Gastrocnemius medialis (tissue), 4 donors: ENCODE measurements at regions not wholly inside any gene's neighbourhood (a gene's known extent, or its start where the extent isn't known, plus 50 kb on each side); places are given as distances from the start of the nearest gene placed in this dataset.

Experiments used
- ATAC-seq, 2 donors: fragments of 150-250 bp; one replicate each; pipeline ENCODE4 v1.9.1; 2016
- DNase-seq, 2 donors: peaks; one replicate each; pipeline ENCODE4 v3.0.0-alpha.2; 2019
- H3K27ac ChIP-seq, 4 donors: fragments of 200-600 bp; sonication (generic); 1 replicate in 1 of 4; 2 replicates in 3 of 4; pipeline ENCODE4 v1.5.1; 2016 to 2018; ENCODE audit warnings: mild to moderate bottlenecking in 2 of 4, moderate library complexity in 1 of 4
- H3K27me3 ChIP-seq, 3 donors: fragments of 200-600 bp; sonication (generic) in 2 of 3; 1 replicate in 1 of 3; 2 replicates in 2 of 3; pipeline versions ENCODE4 v1.5.1 to v1.6.0; 2016 to 2019; ENCODE audit warnings: mild to moderate bottlenecking in 1 of 3, moderate library complexity in 1 of 3
- H3K36me3 ChIP-seq, 2 donors: fragments of 200-600 bp; sonication (generic) in 1 of 2; one replicate each; pipeline ENCODE4 v1.5.1; 2017 to 2018
- H3K4me1 ChIP-seq, 2 donors: fragments of 200-600 bp; sonication (generic) in 1 of 2; one replicate each; pipeline ENCODE4 v1.5.1; 2016 to 2017; ENCODE audit warnings: mild to moderate bottlenecking in 2 of 2
- H3K4me3 ChIP-seq, 4 donors: fragments of 200-600 bp; sonication (generic) in 3 of 4; 1 replicate in 1 of 4; 2 replicates in 3 of 4; pipeline ENCODE4 v1.5.1; 2016 to 2019; ENCODE audit warnings: mild to moderate bottlenecking in 2 of 4
- H3K9me3 ChIP-seq, 3 donors: fragments of 200-600 bp; sonication (generic) in 2 of 3; 1 replicate in 1 of 3; 2 replicates in 2 of 3; pipeline ENCODE4 v1.5.1; 2016 to 2019
- POLR2A ChIP-seq, 2 donors: fragments of 450-650 bp; IDR thresholded peaks; one replicate each; pipeline ENCODE4 v1.6.1; 2017; ENCODE audit warnings: antibody characterized with exemption in 2 of 2, mild to moderate bottlenecking in 2 of 2, moderate library complexity in 2 of 2
- in situ Hi-C, 4 donors: fragments of 200-750 bp; cut with MboI; loops; one replicate each; pipeline versions ENCODE4 v1.15.0 to v1.8.0; 2017; ENCODE audit warnings: low sequenced_read_pairs in 4 of 4
- intact Hi-C: fragments of 100-400 bp; cut with DNase I; formaldehyde crosslinking; loops from one replicate; pipeline ENCODE4 v1.15.1; 2023; ENCODE audit warnings: low total_unique reads
- TF ChIP-seq, protein P1 (sequence below), 5 experiments: fragments of 450-650 bp in 3 of 5; fragments of 200-600 bp in 2 of 5; sonication (generic) in 2 of 5; IDR thresholded peaks in 4 of 5; conservative IDR thresholded peaks in 1 of 5; 1 replicate in 4 of 5; 2 replicates in 1 of 5; pipeline ENCODE4 v1.5.1; 2016 to 2019; ENCODE audit warnings: antibody characterized with exemption in 5 of 5, mild to moderate bottlenecking in 3 of 5, moderate library complexity in 3 of 5

DNA sequence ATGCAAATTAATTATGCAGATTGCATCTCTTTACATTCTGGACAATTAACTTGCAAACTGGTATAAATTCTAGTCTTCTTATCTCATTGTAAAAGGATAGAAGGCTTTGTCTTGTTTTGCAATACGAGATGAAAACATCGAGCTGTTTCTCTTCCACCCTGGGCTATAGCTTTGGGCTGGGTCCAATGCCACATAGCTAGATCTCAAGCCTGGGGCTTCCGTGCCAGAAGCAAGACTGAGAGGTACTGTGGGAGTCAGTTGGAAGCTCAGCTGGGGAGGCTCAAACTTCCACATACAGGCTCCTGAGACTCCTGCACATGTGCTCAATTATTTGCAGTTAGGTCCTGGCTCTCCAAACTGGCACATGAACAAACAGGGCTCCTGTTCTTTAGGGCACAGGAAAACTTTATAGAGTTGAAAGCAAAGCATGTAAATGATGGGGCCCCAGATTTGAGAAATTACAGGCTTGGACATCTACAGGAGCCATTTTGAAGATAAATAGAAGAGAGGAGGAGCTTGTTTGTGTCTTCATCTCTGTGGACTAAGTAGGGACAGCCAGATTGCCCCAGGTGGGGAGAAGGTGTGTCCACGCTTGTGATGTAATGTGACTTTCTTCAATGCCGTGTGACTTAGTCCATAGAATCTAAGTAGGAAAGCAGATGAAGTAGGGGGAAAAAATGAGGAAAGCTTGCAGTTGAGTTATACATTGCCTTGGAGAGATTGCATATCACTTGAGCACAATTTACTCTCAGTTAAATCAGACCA, 65.9 kb upstream of the SIPA1L2 start:
- ATAC-seq (no peak), DNase-seq (no peak)
- peaks cover 0 to 4% (median 0%) of the 10 kb centered on the region in 3 donors for H3K27me3 ChIP-seq
- no peak overlapping the region for H3K4me3 ChIP-seq
- in situ Hi-C loops = no loop called here
- H3K36me3 ChIP-seq = no peaks in the 10 kb centered on the region
- intact Hi-C loops = no loop called here
- peaks cover 0 to 5% of the 10 kb centered on the region in 2 donors for H3K4me1 ChIP-seq
- H3K27ac ChIP-seq = no peak overlapping the region
- H3K9me3 ChIP-seq = no peaks in the 10 kb centered on the region
- TF ChIP-seq, protein P1, sequence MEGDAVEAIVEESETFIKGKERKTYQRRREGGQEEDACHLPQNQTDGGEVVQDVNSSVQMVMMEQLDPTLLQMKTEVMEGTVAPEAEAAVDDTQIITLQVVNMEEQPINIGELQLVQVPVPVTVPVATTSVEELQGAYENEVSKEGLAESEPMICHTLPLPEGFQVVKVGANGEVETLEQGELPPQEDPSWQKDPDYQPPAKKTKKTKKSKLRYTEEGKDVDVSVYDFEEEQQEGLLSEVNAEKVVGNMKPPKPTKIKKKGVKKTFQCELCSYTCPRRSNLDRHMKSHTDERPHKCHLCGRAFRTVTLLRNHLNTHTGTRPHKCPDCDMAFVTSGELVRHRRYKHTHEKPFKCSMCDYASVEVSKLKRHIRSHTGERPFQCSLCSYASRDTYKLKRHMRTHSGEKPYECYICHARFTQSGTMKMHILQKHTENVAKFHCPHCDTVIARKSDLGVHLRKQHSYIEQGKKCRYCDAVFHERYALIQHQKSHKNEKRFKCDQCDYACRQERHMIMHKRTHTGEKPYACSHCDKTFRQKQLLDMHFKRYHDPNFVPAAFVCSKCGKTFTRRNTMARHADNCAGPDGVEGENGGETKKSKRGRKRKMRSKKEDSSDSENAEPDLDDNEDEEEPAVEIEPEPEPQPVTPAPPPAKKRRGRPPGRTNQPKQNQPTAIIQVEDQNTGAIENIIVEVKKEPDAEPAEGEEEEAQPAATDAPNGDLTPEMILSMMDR (IDR thresholded peaks at IDR 0.05 in 4 of 5, conservative IDR thresholded peaks at IDR 0.05 in 1 of 5) = no peak
- no peak for TF ChIP-seq POLR2A (IDR thresholded peaks at IDR 0.05)

DNA sequence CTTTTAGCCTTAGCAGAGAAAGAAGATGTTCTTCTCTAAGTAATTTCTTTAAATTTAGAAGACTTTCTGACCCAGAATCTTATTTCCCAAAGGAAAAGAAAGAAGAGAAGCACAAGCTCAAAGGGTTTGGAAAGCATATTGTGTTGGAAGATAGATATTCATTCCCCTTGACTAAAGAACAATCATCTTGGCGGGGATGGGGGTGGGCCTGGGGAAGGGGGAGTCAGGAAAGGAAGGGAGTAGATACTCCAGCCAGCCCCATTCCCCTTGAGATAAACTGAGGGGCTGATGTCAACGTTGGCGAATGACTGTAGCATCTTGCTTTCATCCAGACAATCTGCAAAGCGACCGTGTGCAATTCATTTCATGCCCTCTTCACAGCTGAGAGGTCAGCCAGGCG, 66.5 kb upstream of the SIPA1L2 start:
- Histone ChIP-seq H3K4me1 (peaks cover 0 to 5% of the 10 kb centered on the region in 2 donors), H3K27me3 (peaks cover 0 to 4% (median 0%) of the 10 kb centered on the region in 3 donors), H3K9me3 (no peaks in the 10 kb centered on the region), H3K36me3 (no peaks in the 10 kb centered on the region), H3K27ac (no peak overlapping the region), H3K4me3 (no peak overlapping the region)
- TF ChIP-seq, protein P1 (IDR thresholded peaks at IDR 0.05 in 4 of 5, conservative IDR thresholded peaks at IDR 0.05 in 1 of 5) = no peak
- TF ChIP-seq POLR2A (IDR thresholded peaks at IDR 0.05) = no peak
- DNase-seq = no peak
- in situ Hi-C loops = no loop called here
- peak in 1 of 2 donors; percentile 36 for ATAC-seq
- intact Hi-C loops = no loop called here

DNA sequence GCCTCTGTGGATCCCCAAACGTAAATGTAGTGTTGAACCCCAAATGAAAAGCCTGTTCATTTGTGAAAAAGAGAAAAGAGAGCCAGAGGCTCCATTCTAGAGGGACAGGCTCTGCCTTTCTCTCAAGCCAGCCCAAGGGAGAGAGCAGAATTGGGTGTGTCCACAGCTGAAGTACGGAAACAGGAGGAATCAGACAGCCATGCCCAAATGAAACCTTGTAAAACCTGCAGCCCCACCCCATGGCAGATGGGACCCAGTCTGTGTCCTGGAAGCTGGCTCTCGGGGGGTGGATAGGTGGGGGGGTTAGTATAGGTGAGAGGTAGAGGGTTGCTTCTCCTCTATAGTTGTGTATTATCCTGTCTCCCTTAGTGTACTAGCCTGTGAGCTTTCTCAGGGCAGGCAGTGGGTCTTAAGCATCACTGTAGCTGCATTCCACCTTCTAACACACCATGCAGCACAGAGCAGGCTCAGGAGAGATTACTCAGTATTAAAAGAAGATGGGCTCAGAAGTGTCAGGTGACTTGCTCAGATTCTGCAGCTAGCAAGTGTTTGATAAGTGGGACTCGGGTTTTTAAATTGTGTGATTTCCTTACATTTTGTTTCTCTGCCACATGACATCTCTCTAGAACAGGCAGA, 67.4 kb upstream of the SIPA1L2 start:
- no peak for ATAC-seq
- no peaks in the 10 kb centered on the region for H3K36me3 ChIP-seq
- H3K27ac ChIP-seq = no peak overlapping the region
- intact Hi-C loops (no loop called here), in situ Hi-C loops (no loop called here)
- H3K4me1 ChIP-seq = peaks cover 0 to 5% of the 10 kb centered on the region in 2 donors
- H3K27me3 ChIP-seq = peaks cover 0 to under 1% (median 0%) of the 10 kb centered on the region in 3 donors
- no peak overlapping the region for H3K4me3 ChIP-seq
- DNase-seq = no peak
- no peak for TF ChIP-seq POLR2A (IDR thresholded peaks at IDR 0.05)
- TF ChIP-seq, protein P1 (IDR thresholded peaks at IDR 0.05 in 4 of 5, conservative IDR thresholded peaks at IDR 0.05 in 1 of 5) = no peak
- H3K9me3 ChIP-seq = no peaks in the 10 kb centered on the region

DNA sequence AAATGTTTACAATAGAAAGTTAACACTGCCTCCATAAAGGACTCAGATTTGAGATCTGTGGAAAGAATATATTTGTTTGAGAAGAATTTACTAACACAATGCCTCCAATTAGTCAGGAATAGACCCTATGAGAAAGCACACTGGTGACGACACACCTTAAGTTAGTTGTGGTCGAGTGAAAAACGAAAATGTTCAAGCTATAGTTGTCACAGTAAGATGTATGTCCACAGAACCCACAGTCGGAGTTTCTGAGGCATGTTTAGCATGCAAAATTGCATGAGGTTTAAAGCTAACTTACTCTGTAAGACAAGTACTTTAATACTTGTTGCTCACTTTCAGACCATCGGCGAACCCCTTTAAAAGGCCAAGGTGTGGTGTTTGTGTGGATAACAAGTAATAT, 69.9 kb upstream of the SIPA1L2 start:
- no peak overlapping the region for H3K4me3 ChIP-seq
- H3K4me1 ChIP-seq = peaks cover 0 to 5% of the 10 kb centered on the region in 2 donors
- no peaks in the 10 kb centered on the region for H3K9me3 ChIP-seq
- in situ Hi-C loops (no loop called here), intact Hi-C loops (no loop called here)
- DNase-seq (no peak), ATAC-seq (no peak)
- H3K27me3 ChIP-seq = no peaks in the 10 kb centered on the region
- TF ChIP-seq, protein P1 (IDR thresholded peaks at IDR 0.05 in 4 of 5, conservative IDR thresholded peaks at IDR 0.05 in 1 of 5) = no peak
- no peak for TF ChIP-seq POLR2A (IDR thresholded peaks at IDR 0.05)
- H3K36me3 ChIP-seq = no peaks in the 10 kb centered on the region
- no peak overlapping the region for H3K27ac ChIP-seq
